ENCODE measurements at regions not wholly inside any gene's neighbourhood (a gene's known extent, or its start where the extent isn't known, plus 50 kb on each side); places are given as distances from the start of the nearest gene placed in this dataset.

GRCh38 chr7:16261654-16262053, 159.7 kb downstream of the CRPPA start:
- TF ChIP-seq, protein P1, sequence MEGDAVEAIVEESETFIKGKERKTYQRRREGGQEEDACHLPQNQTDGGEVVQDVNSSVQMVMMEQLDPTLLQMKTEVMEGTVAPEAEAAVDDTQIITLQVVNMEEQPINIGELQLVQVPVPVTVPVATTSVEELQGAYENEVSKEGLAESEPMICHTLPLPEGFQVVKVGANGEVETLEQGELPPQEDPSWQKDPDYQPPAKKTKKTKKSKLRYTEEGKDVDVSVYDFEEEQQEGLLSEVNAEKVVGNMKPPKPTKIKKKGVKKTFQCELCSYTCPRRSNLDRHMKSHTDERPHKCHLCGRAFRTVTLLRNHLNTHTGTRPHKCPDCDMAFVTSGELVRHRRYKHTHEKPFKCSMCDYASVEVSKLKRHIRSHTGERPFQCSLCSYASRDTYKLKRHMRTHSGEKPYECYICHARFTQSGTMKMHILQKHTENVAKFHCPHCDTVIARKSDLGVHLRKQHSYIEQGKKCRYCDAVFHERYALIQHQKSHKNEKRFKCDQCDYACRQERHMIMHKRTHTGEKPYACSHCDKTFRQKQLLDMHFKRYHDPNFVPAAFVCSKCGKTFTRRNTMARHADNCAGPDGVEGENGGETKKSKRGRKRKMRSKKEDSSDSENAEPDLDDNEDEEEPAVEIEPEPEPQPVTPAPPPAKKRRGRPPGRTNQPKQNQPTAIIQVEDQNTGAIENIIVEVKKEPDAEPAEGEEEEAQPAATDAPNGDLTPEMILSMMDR (IDR thresholded peaks at IDR 0.05) = no peak
- no peak for TF ChIP-seq POLR2A (IDR thresholded peaks at IDR 0.05)
